Posterior vena cava (tissue), 2 donors: ENCODE measurements at regions not wholly inside any gene's neighbourhood (a gene's known extent, or its start where the extent isn't known, plus 50 kb on each side); places are given as distances from the start of the nearest gene placed in this dataset.

Experiments used
- DNase-seq: peaks from one replicate; pipeline ENCODE4 v3.0.0-alpha.2; 2020; ENCODE audit warnings: low spot score
- intact Hi-C, 2 donors: fragments of 100-400 bp; cut with DNase I; formaldehyde crosslinking; loops; one replicate each; pipeline versions ENCODE4 v1.14.1 to v1.14.2; 2022 to 2023
- donor health status: DM: yes; HTN: yes; CAD: no.
- donor health status: DM: yes; HTN: yes; CAD: no.

GRCh38 chr5:84550222-84550621 is 165.5 kb upstream of the EDIL3 start:
- intact Hi-C loops: no loop called here
- DNase-seq: no peak

- DNase-seq: no peak
- intact Hi-C loops: no loop called here
Observed at GRCh38 chr5:84549054-84549453, 164.4 kb upstream of the EDIL3 start.

DNA sequence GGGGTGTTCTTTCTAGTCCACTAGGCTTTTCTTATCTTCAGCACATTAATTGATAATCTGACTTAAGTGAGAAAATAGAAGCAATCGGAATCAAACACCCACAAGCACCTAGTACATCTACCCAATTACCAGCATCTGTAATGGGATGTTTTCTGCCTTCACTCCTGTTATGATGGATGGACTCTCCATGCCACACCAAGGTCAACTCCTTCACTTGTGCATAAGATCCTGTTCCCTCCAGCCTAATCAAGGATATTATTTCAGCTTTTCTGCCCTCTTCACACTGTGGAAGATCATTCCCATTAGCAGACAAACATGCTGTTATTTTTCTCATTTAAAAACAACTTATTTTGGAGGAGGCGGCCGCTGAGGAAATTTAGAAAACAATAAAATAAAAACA is 162.0 kb upstream of the EDIL3 start:
- no peak for DNase-seq
- intact Hi-C loops: no loop called here

DNA sequence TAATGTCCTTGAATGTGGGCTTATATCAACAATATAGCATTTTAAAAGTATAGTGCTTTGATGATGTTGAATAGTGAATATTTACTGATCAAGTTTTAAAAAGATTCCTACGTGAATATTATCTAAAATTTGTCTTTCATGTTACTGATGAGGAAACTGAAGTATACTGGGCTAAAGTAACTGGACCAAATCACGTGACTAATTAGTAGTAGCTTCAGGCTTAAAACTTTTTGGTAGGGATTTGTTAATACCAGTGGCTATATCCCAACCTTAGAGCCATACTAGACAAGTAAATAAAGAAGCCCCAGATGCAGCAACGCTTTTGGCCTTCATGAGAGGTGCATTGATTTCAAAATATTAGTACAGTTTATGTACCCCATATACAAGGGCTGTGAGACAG is 152.1 kb upstream of the EDIL3 start:
- DNase-seq: no peak
- intact Hi-C loops: no loop called here

GRCh38 chr5:84535281-84535680 is 150.6 kb upstream of the EDIL3 start:
- DNase-seq: no peak
- intact Hi-C loops: no loop called here

DNA sequence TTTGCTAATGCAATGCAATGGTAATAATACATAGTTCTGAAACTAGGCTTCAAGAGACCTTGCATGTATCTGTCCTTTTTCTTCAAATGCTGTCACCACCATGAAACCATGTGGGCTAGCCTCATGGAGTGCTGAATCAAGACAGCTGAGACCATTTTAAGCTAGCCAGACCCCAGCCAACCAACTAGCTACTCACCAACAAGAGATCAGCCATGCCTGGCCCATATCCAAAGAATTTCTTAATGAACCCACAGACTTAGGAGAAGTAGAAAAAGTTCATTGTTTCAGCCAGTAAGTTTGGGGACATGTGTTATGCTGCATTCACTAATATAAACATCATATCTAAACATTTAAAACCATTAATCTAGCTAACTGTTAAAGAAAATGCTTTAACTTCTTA is 139.8 kb upstream of the EDIL3 start:
- no peak for DNase-seq

GRCh38 chr5:84518862-84519261 is 134.2 kb upstream of the EDIL3 start:
- no peak for DNase-seq
- intact Hi-C loops: no loop called here

More for the DNA sequence above, 139.8 kb upstream of the EDIL3 start:
- intact Hi-C loops: no loop called here

DNA sequence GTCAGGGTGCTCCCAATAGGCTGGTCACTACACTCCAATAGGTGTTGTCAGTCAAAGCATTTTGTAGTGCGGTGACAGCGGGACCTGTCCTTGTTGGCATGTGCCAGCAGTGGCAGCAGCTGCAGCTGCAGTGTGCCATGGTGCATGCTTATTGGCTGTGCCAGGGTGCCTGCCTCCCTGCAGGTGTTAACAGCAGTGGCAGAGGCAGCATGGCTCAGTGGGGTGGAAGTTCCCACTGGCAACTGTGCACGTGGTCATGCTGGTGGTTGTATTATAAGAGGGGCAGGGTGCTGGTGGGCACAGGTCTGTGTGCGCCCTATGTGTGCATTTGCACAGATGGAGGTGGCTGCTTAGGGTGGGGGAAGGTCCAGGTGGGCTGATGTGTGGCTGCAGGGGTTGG is 133.7 kb upstream of the EDIL3 start:
- intact Hi-C loops: no loop called here

DNA sequence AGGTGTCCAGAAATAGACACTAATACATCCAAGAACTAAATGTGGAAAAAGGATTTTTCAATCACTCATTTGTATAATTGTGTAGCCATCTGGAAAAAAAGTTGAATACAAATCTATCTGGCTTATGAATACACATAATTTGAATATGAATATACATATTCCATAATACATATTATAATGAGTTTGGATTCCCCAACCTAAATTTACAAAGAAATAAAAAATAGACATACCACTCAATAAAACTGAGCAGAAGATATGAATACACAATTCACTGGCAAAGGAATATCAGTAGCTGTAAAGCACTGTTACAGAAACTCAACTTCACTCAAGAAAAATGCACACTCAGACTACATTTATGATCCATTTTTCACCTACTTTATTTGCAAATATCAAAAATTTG is 121.9 kb upstream of the EDIL3 start:
- no peak for DNase-seq
- intact Hi-C loops: no loop called here

More for the DNA sequence above, 133.7 kb upstream of the EDIL3 start:
- no peak for DNase-seq

GRCh38 chr5:84494453-84494852 is 109.8 kb upstream of the EDIL3 start:
- no peak for DNase-seq
- intact Hi-C loops: no loop called here

DNA sequence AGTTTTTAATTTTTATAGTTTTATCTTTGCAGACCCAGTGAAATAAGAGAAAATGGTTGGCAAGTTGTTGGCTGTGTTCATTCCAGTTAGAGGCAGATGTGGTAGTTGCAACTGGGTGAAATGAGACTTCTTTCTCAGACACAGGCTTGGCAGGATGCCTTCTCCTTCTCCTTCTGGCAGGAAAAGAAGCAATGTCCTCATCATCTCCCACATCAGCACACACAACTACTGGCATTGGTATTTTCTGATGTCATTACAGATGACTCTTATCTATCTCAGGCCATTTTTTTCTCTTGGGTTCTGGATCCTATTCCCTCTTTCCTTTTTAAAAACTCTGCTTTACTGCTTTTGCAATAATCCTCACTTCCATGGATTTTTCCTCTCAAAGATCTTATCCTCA is 103.3 kb upstream of the EDIL3 start:
- DNase-seq: no peak
- intact Hi-C loops: no loop called here

DNA sequence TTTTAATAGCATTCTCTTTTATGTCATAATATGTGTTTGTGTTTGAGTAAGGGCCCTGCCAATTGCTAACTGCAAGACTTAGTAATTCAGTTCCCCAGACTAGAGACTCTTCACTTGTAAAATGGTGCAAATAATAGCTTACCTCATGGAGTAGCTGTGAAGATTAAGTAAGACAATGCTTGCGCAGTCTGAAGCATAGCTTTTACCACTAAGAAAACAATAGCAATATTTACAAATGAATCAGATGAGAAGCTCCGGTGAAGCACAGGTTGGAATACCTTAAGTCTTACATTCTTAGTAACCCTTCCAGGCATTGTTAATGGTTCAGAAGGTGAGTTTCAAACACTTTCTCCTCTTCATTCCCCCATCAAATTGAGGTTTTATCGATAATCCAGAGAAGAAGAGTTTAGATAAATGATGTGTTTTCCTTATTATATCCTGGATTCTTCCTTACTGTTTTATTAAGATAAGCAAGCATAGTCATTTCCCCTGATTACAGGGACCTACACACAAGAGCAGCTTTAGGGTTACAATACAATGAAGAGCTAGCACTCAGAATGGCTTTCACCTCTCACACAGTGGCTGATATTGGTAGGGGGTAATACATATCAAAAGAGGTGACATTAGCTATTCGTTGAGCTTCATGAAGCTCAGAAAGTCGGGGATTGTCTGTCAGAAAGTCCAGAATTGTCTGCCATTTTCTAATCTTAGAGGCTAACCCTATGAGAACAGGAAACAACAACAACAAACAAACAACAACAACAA is 96.4 kb upstream of the EDIL3 start:
- intact Hi-C loops: no loop called here
- DNase-seq: no peak

DNA sequence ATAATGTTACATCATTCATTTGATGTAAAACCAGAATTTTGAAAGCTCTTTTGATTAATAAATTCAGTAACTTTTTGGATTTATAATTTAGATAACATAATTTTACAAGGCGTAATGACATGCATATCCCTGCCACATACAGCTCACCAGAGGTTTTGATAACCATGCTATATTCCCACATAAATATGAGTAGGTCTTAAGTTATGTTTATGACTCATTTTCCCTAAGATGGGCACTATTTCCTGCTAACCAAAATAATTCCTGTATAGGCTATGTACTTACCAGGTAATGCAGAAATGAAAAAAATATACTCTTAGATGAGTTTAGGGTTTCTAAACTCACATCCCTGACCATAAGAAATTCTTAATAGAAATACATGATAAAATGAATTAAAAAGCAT is 93.9 kb upstream of the EDIL3 start:
- no peak for DNase-seq
- intact Hi-C loops: no loop called here

GRCh38 chr5:84477485-84477884 is 92.8 kb upstream of the EDIL3 start:
- intact Hi-C loops: no loop called here
- no peak for DNase-seq

DNA sequence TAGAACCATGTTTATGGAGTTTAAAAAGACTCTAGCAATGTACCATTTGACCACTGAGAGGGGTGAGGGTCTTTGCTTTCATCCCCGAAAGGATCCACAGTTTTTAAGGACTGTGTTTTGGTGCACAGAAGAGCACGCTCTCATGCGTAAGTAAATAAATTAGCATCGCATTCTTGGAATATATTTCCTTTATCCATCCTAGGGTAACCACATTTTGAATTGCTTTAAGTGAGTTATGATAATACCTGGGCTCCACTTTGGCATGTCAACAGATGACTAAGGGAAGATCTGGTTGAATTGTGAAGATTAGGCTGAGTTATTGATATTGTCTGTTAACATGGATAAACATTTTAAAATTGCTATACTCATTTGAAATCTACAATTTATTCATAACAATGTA is 89.4 kb upstream of the EDIL3 start:
- intact Hi-C loops: no loop called here
- DNase-seq: no peak

- DNase-seq: no peak
- intact Hi-C loops: no loop called here
Observed at GRCh38 chr5:84453405-84453804, 68.7 kb upstream of the EDIL3 start.

DNA sequence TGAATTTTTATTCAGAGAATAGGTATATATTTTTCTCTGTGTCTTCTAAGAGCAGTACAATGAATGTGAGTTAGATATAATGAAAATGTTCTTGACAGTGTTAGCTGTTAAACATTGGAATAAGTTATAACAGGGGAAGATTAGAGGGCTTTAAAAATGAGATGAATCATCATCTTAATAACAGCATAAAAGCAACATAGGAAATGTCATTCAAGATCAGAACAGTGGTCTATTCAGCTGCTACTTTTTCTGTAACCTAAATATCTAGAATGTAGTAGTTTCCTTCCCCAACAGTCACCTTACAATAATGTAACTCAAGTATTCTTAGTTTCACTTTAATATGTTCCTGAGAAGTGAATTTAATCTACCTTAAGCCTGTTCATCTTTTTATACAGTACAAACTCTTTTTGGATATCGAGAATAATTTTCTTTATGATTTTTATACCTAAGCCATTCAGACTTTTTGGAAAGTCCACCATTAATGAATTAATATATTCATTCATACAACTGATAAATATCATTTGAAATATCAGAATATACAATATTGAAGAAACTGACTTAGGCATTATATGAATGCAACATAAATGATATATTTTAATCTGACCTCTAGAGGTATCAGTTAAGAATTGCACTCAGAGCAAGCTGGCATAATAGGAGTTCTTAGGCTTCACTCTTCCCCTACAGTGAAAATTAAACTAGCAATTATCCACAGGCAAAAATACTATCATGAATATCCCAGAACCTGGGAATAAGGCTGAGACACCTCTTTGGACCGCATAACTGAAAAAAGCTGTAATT is 66.1 kb upstream of the EDIL3 start:
- intact Hi-C loops: no loop called here
- DNase-seq: no peak

DNA sequence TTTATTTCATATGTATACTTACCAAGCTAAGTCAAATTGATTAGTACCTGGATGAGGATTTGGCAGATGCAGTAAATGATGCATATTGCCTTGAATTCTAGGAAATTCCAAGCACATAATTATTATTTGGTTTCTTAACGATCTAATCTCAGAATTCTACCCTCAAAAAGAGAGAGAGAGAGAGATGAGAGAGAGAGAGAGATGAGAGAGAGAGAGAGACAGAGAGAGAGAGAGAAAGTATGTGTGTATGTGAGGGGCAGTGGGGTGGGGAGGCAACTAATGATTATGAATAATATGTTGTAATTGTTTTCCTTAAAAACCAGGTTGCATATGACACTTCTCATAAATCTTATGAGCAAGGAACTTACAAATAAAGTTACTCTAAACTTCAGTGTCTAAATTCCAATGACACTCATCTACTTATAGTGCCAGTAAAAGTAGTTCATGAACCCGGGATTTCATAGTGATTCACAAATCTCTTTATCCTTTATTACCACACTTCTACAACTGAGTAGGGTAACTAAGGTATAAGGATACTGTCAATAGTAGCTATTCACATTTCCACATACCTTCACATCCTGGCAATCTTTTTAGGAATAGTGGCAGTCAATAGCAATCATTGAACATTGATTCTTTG is 60.5 kb upstream of the EDIL3 start:
- intact Hi-C loops: no loop called here
- no peak for DNase-seq

DNA sequence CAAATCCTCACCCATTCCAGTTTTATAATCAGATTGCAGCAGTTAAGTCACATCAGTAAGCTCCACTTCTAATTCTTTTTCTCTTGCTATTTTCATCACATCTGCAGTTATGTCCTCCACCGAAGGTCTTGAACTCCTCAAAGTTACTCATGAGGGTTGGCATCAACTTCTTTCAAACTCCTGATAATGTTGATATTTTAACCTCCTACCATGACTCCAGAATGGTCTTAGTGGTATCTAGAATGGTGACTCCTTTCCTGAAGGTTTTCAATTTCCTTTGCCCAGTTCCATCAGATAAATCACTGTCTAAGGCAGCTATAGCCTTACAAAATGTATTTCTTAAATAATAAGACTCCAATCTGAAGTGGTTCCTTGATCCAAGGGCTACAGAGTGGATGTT is 53.8 kb upstream of the EDIL3 start:
- DNase-seq: no peak
- intact Hi-C loops: no loop called here

DNA sequence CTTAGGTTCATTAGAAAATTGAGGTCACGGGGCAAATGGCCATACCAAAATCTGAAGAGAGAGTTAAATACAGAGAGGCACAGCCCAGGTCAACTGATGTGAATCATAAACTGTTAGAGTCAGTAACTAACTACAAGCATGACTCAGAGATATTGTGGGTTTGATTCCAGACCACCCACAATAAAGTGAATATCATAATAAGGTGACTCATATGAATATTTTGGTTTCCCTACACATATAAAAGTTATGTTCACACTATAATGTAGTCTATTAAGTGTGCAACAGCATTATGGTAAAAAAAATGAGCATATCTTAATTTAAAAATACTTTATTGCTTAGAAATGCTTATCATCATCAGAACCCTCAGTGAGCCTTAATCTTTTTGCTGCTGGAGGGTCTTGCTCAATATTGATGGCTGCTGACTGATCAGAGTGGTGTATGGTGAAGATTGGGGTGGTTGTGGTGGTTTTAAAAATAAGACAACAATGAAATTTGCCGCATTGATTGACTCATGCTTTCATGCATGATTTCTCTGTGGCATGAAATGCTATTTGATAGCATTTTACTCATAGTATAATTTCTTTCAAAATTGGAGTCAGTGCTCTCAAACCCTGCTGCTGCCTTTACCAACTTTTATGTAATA is 53.1 kb upstream of the EDIL3 start:
- intact Hi-C loops: no loop called here
- DNase-seq: no peak
